ENCODE measurements at regions not wholly inside any gene's neighbourhood (a gene's known extent, or its start where the extent isn't known, plus 50 kb on each side); places are given as distances from the start of the nearest gene placed in this dataset.

- TF ChIP-seq CTCF (IDR thresholded peaks at IDR 0.05) (no peak), EP300 (IDR thresholded peaks at IDR 0.05) (no peak), POLR2AphosphoS5 (IDR thresholded peaks at IDR 0.05) (no peak)
Observed at GRCh38 chr13:68940049-68940448, 1167.6 kb upstream of the ATXN8OS start.

All from upper lobe of left lung (tissue), 4 donors.